GM18861 (cell line): ENCODE measurements at regions not wholly inside any gene's neighbourhood (a gene's known extent, or its start where the extent isn't known, plus 50 kb on each side); places are given as distances from the start of the nearest gene placed in this dataset.

Experiments used
- ATAC-seq: cut with Tn5 transposase; IDR thresholded peaks from one replicate; pipeline ENCODE4 v1.9.1; 2021; ENCODE audit not compliant: unreplicated experiment

DNA sequence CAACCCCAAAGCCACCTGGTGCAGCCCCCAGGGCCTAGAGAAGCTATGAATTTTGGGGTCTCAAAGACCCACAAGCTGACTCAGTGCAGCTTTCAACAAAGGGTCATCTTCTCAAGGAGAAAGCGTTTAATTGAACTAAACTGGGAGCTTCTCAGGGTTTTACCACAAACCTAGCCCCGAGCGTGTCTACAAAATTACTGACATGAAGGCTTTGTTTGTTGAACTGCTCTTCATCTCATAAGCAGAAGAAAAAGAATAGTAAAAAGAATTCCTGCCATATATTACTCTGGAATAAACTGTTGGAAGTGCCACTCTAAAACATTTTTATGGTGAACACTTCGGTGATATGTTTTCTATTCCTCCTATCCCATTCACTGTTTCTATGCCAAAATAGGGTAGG, 50.8 kb upstream of the INCENP start:
- no peak for ATAC-seq

GRCh38 chr11:62071408-62071807, 52.4 kb upstream of the INCENP start:
- ATAC-seq = no peak

DNA sequence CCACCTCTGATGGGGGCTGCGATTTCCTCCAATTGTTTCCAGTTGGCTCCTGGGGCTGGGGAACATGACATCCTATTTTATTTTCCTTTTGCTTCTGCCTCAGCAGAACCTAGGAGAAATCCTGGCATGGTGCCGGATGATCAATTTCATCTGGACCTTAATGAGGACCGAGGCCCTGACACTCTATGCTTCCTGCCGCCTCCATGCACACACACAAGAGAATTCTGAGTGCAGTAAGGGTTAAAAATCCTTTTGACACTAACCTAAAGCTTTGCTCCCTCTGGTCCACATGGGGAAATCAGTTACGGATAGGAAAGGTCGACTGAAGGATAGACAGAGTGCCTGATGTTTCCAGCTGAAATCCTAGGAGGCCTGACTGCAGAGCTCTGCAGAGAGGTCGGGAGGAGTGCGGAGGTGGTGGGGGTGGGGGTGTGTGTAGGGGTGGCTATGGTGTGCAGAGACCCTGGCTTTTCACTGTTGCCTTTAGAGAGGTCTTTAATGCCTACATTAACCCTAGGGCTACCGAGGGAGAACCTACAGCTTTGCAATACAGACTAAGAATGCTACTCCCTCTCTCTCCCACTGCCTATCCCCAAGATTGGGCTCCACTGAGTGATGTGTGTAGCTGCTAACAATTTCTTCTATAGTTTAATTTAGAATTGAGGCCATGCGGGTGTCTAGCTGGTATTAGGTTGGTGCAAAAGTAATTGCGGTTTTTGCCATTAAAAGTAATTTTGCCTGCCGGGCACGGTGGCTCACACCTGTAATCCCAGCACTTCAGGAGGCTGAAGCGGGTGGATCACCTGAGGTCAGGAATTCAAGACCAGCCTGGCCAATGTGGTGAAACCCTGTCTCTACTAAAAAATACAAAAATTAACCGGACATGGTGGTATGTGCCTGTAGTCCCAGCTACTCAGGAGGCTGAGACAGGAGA, 53.6 kb upstream of the INCENP start:
- ATAC-seq = no peak

- no peak for ATAC-seq
Observed at GRCh38 chr11:62069374-62069773, 54.4 kb upstream of the INCENP start.

- ATAC-seq = no peak
Observed at GRCh38 chr11:62068730-62069129, 55.1 kb upstream of the INCENP start.

GRCh38 chr11:62067741-62068140, 56.1 kb upstream of the INCENP start:
- ATAC-seq = no peak

DNA sequence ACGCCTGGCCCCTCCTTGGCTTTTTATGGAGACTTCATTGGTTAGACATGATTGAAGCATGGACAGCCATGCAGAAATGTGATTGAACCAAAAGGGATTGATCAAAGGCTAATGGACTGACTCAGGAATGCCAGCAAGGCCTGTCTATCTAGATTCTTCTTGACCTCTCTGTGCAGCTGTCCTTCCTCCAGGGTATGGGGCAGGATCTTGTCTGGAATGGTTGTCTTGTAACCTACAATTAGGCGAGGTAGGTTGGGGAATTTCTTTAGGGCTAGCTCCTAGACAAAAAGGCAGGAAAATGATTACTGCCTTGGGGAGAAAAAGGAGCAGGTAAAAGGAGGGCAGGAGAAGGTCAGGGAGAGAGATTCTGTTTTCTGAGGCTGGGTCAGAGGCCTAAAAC, 59.6 kb upstream of the INCENP start:
- ATAC-seq = no peak

- ATAC-seq = no peak
Observed at GRCh38 chr11:62062223-62062861, 61.5 kb upstream of the INCENP start.

DNA sequence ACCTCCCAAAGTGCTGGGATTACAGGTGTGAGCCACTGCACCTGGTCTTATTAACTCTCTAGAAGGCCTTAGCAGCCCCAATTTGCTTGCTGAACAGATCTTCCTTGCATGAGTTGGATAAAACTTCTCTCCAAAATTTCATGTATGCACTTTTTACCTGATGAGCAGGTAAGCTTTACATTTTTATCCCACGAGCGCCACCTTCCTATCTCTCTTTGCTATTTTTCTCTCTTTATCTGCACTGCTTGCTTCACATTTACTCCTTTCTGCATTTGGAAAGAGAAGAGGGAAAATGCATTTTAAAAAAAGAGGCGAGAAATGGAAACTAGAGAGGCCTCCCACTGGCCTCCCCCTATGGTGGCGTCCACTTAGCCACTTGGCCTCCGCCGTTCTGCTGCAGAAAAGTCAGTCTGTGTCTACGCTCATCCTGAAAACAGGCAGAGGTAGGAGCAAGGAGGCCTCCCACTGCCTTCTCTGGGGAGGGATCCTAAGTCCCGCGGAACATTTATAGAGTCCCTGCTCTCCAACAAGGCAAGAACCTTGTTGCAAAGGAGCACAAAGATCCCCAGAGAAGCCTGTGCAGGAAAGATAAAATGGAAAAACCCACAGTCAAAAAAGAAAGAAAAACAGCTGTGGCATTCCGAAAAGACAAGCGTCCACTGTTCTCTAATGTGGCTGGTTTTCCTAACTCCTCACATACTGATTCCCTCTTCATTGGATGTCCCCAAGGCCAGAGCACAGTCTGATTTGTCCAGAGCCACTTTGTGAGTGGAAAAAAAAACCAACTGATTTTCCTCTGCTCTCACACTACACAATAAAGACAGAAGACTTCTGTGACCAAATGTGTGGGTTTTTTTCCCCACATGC, 62.2 kb upstream of the INCENP start:
- ATAC-seq = no peak

- ATAC-seq = no peak
Observed at GRCh38 chr11:62057069-62057468, 66.7 kb upstream of the INCENP start.

GRCh38 chr11:62055970-62056369, 67.8 kb upstream of the INCENP start:
- no peak for ATAC-seq

GRCh38 chr11:62054484-62055121, 69.2 kb upstream of the INCENP start:
- ATAC-seq = no peak

DNA sequence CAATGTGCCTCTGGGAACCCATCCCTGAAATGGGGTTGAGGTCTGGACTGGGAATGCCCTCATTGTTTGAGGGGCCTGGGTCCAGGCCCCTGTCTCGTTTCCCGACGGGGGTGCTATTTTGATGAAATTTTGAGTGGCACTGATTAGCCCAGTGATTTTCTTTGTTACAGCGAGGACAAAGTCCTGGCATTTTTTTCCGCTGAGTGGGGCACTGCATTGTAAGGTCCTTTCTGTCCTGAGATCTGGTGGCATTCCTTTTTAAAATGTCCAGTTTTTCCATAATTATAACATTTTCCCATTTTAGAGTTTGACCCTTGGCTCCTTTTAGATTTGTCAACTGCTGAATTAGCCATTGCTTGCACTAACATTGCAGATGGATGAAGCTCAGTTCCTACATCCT, 69.7 kb upstream of the INCENP start:
- no peak for ATAC-seq

DNA sequence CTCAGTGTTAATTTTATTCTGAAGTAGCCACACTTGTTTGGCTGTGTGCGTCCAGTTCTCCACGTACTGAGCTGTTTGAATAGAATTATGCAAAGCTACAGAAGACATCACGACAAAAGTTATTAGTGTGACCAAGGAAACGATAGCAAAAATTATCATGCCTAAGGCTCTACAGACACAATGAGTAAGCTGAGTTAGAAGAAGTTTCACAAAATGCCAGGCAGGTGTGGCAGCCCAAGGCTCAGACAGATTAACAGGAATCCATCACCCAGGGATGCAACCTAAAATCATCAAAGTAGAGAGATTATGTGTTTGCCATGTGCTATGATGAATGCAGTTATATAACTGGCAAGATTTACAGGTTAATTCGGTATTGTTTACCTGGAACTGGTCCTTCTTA, 73.1 kb upstream of the INCENP start:
- no peak for ATAC-seq

- no peak for ATAC-seq
Observed at GRCh38 chr11:62048100-62048499, 75.7 kb upstream of the INCENP start.

GRCh38 chr11:62046568-62047100, 77.2 kb upstream of the INCENP start:
- no peak for ATAC-seq

- ATAC-seq = no peak
Observed at GRCh38 chr11:62044639-62045121, 77.2 kb upstream of the FTH1 start.

- no peak for ATAC-seq
Observed at GRCh38 chr11:62035293-62035692, 67.9 kb upstream of the FTH1 start.

DNA sequence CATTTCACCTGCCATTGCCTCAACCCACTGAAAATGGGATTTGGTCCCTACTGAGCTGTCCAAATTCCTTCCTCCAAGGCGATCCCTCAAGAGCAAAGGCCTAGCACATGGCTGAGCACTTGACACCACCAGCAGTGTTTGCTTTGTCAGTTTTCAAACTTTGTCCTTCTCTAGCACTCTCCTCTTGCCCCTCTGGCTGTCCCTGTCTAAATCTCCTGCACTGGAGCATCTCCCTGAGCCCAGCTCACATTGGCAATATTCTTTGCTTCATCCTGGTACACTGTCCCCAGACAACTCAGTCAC, 66.6 kb upstream of the FTH1 start:
- no peak for ATAC-seq

- no peak for ATAC-seq
Observed at GRCh38 chr11:62033191-62034035, 66.0 kb upstream of the FTH1 start.
